ENCODE measurements at regions not wholly inside any gene's neighbourhood (a gene's known extent, or its start where the extent isn't known, plus 50 kb on each side); places are given as distances from the start of the nearest gene placed in this dataset.

GRCh38 chr7:155867734-155868400, 55.6 kb upstream of the SHH start:
- DNase-seq (ENCODE audit: low read depth, low spot score) = no peak
- in situ Hi-C loops (cut with HindIII; ENCODE audit: low pct_unique_long_range_greater_than_20kb, low sequenced_read_pairs) = no loop called here

GRCh38 chr7:155867280-155867679, 55.0 kb upstream of the SHH start:
- DNase-seq (ENCODE audit: low read depth, low spot score) = no peak
- in situ Hi-C loops (cut with HindIII; ENCODE audit: low pct_unique_long_range_greater_than_20kb, low sequenced_read_pairs) = no loop called here

GRCh38 chr7:155865830-155866525, 53.7 kb upstream of the SHH start:
- in situ Hi-C loops (cut with HindIII; ENCODE audit: low pct_unique_long_range_greater_than_20kb, low sequenced_read_pairs) = no loop called here
- DNase-seq (ENCODE audit: low read depth, low spot score) = no peak

GRCh38 chr7:155864991-155865690, 52.9 kb upstream of the SHH start:
- in situ Hi-C loops (cut with HindIII; ENCODE audit: low pct_unique_long_range_greater_than_20kb, low sequenced_read_pairs) = no loop called here
- DNase-seq (ENCODE audit: low read depth, low spot score) = no peak

- in situ Hi-C loops (cut with HindIII; ENCODE audit: low pct_unique_long_range_greater_than_20kb, low sequenced_read_pairs) = no loop called here
- DNase-seq (ENCODE audit: low read depth, low spot score) = no peak
Observed at GRCh38 chr7:155864271-155864985, 52.2 kb upstream of the SHH start.

- in situ Hi-C loops (cut with HindIII; ENCODE audit: low pct_unique_long_range_greater_than_20kb, low sequenced_read_pairs) = no loop called here
Observed at GRCh38 chr7:155863721-155864151, 51.5 kb upstream of the SHH start.

GRCh38 chr7:155862123-155862892, 50.0 kb upstream of the SHH start:
- no peak for DNase-seq (ENCODE audit: low read depth, low spot score)
- in situ Hi-C loops (cut with HindIII; ENCODE audit: low pct_unique_long_range_greater_than_20kb, low sequenced_read_pairs) = no loop called here

More at GRCh38 chr7:155863721-155864151, 51.5 kb upstream of the SHH start:
- no peak for DNase-seq (ENCODE audit: low read depth, low spot score)

Small RNA genes in the stretch of these regions (small RNA-seq; reads per million reads assigned to genes)
- gene AC093813.1 = 0 reads per million in 2 experiments
- 0 reads per million in 2 experiments for gene RF00019
